ENCODE measurements at regions not wholly inside any gene's neighbourhood (a gene's known extent, or its start where the extent isn't known, plus 50 kb on each side); places are given as distances from the start of the nearest gene placed in this dataset.

- Mint-ChIP-seq H3K27me3 (ENCODE audit: low read depth) (no peaks in the 10 kb centered on the region), H3K9me3 (no peaks in the 10 kb centered on the region), H3K27ac (ENCODE audit: unreplicated experiment) (no peak overlapping the region), H3K36me3 (ENCODE audit: low read depth) (no peaks in the 10 kb centered on the region), H3K4me3 (no peak overlapping the region), H3K4me1 (peaks cover 1% of the 10 kb centered on the region)
- TF ChIP-seq CTCF (conservative IDR thresholded peaks at IDR 0.05): no peak
- no peak for DNase-seq (ENCODE audit: low read depth, low spot score)
Observed at GRCh38 chr3:186432944-186433732, 71.1 kb upstream of the DGKG start.

GRCh38 chr3:186432189-186432588 is 70.2 kb upstream of the DGKG start:
- Mint-ChIP-seq H3K27ac (ENCODE audit: unreplicated experiment) (no peak overlapping the region), H3K27me3 (ENCODE audit: low read depth) (no peaks in the 10 kb centered on the region), H3K4me1 (peaks cover 10% of the 10 kb centered on the region), H3K9me3 (no peaks in the 10 kb centered on the region), H3K36me3 (ENCODE audit: low read depth) (no peaks in the 10 kb centered on the region), H3K4me3 (no peak overlapping the region)
- DNase-seq (ENCODE audit: low read depth, low spot score): no peak
- no peak for TF ChIP-seq CTCF (conservative IDR thresholded peaks at IDR 0.05)

GRCh38 chr3:186427627-186428281 is 65.7 kb upstream of the DGKG start:
- H3K4me3 Mint-ChIP-seq: no peak overlapping the region
- peak overlapping the region; percentile 27 for H3K27ac Mint-ChIP-seq (ENCODE audit: unreplicated experiment)
- H3K9me3 Mint-ChIP-seq: no peaks in the 10 kb centered on the region
- peaks cover 14% of the 10 kb centered on the region for H3K4me1 Mint-ChIP-seq
- TF ChIP-seq CTCF (conservative IDR thresholded peaks at IDR 0.05): no peak
- no peaks in the 10 kb centered on the region for H3K36me3 Mint-ChIP-seq (ENCODE audit: low read depth)
- no peaks in the 10 kb centered on the region for H3K27me3 Mint-ChIP-seq (ENCODE audit: low read depth)
- no peak for DNase-seq (ENCODE audit: low read depth, low spot score)

- Mint-ChIP-seq H3K27me3 (ENCODE audit: low read depth) (peaks cover 2% of the 10 kb centered on the region), H3K4me1 (peaks cover 14% of the 10 kb centered on the region), H3K9me3 (no peaks in the 10 kb centered on the region), H3K36me3 (ENCODE audit: low read depth) (no peaks in the 10 kb centered on the region), H3K27ac (ENCODE audit: unreplicated experiment) (no peak overlapping the region), H3K4me3 (no peak overlapping the region)
- DNase-seq (ENCODE audit: low read depth, low spot score): no peak
- peak; percentile 37 for TF ChIP-seq CTCF (conservative IDR thresholded peaks at IDR 0.05)
Observed at GRCh38 chr3:186425788-186426730, 64.0 kb upstream of the DGKG start.

GRCh38 chr3:186421946-186422345 is 59.9 kb upstream of the DGKG start:
- H3K27me3 Mint-ChIP-seq (ENCODE audit: low read depth): peaks cover 17% of the 10 kb centered on the region
- H3K4me1 Mint-ChIP-seq: peaks cover 4% of the 10 kb centered on the region
- no peaks in the 10 kb centered on the region for H3K9me3 Mint-ChIP-seq
- DNase-seq (ENCODE audit: low read depth, low spot score): no peak
- no peak for TF ChIP-seq CTCF (conservative IDR thresholded peaks at IDR 0.05)
- no peaks in the 10 kb centered on the region for H3K36me3 Mint-ChIP-seq (ENCODE audit: low read depth)
- H3K27ac Mint-ChIP-seq (ENCODE audit: unreplicated experiment): no peak overlapping the region
- H3K4me3 Mint-ChIP-seq: no peak overlapping the region

All from neural crest cell (in vitro differentiated cells).